Left cardiac atrium (tissue), 4 donors: ENCODE measurements at regions not wholly inside any gene's neighbourhood (a gene's known extent, or its start where the extent isn't known, plus 50 kb on each side); places are given as distances from the start of the nearest gene placed in this dataset.

Experiments
- ATAC-seq, 2 donors: fragments of 200-7000 bp; cut with Tn5 transposase; one replicate each; pipeline ENCODE4 v1.9.1; 2020; ENCODE audit warnings: mild to moderate bottlenecking in 2 of 2, moderate library complexity in 2 of 2
- DNase-seq: peaks from one replicate; pipeline ENCODE4 v3.0.0-alpha.2; 2020
- intact Hi-C, 2 donors: fragments of 100-400 bp; cut with DNase I; formaldehyde crosslinking; loops; one replicate each; pipeline versions ENCODE4 v1.14.1 to v1.15.1; 2022 to 2023
- donor health status: DM: no; HTN: yes; CAD: no.
- donor health status: DM: no; HTN: yes; CAD: no; lungs with severe emphysema.
- donor health status: DM: yes; HTN: yes; CAD: no.
- donor health status: Dilated cardiomyopathy.

GRCh38 chr4:108355186-108355901 is 186.6 kb upstream of the LEF1 start:
- intact Hi-C loops: no loop called here
- no peak for ATAC-seq
- DNase-seq: no peak

- no peak for DNase-seq
These were observed 184.1 kb upstream of the LEF1 start for GRCh38 chr4:108352664-108353308.

GRCh38 chr4:108351791-108352190 is 183.1 kb upstream of the LEF1 start:
- ATAC-seq (peak in 1 of 2 donors; percentile 22), DNase-seq (no peak)
- intact Hi-C loops: no loop called here

More at GRCh38 chr4:108352664-108353308, 184.1 kb upstream of the LEF1 start:
- no peak for ATAC-seq
- intact Hi-C loops: no loop called here

GRCh38 chr4:108350332-108350731 is 181.6 kb upstream of the LEF1 start:
- ATAC-seq: no peak
- intact Hi-C loops: no loop called here
- no peak for DNase-seq

GRCh38 chr4:108346818-108347210 is 178.1 kb upstream of the LEF1 start:
- DNase-seq (no peak), ATAC-seq (no peak)
- intact Hi-C loops: no loop called here

GRCh38 chr4:108345862-108346817 is 177.4 kb upstream of the LEF1 start:
- DNase-seq (no peak), ATAC-seq (peak in 1 of 2 donors; percentile 63)
- intact Hi-C loops: no loop called here

GRCh38 chr4:108342325-108342970 is 173.7 kb upstream of the LEF1 start:
- intact Hi-C loops: no loop called here
- DNase-seq (no peak), ATAC-seq (no peak)

GRCh38 chr4:108337923-108338322 is 169.2 kb upstream of the LEF1 start:
- intact Hi-C loops: no loop called here
- ATAC-seq (no peak), DNase-seq (no peak)

- DNase-seq (no peak), ATAC-seq (no peak)
- intact Hi-C loops: no loop called here
These were observed 167.3 kb upstream of the LEF1 start for GRCh38 chr4:108336076-108336475.

GRCh38 chr4:108335081-108335480 is 166.3 kb upstream of the LEF1 start:
- intact Hi-C loops: no loop called here
- no peak for ATAC-seq
- no peak for DNase-seq

GRCh38 chr4:108334031-108334430 is 165.3 kb upstream of the LEF1 start:
- ATAC-seq (no peak), DNase-seq (no peak)
- intact Hi-C loops: no loop called here

GRCh38 chr4:108333353-108333942 is 164.7 kb upstream of the LEF1 start:
- intact Hi-C loops: no loop called here
- ATAC-seq: no peak
- DNase-seq: no peak

- intact Hi-C loops: no loop called here
- ATAC-seq (no peak), DNase-seq (no peak)
These were observed 163.3 kb upstream of the LEF1 start for GRCh38 chr4:108331905-108332632.

GRCh38 chr4:108328383-108328732 is 159.6 kb upstream of the LEF1 start:
- no peak for ATAC-seq
- intact Hi-C loops: no loop called here
- no peak for DNase-seq

GRCh38 chr4:108327642-108328382 is 159.1 kb upstream of the LEF1 start:
- no peak for DNase-seq
- intact Hi-C loops: no loop called here
- no peak for ATAC-seq

GRCh38 chr4:108325561-108325960 is 156.8 kb upstream of the LEF1 start:
- DNase-seq: no peak
- intact Hi-C loops: no loop called here
- ATAC-seq: no peak

- DNase-seq (no peak), ATAC-seq (no peak)
- intact Hi-C loops: no loop called here
These were observed 155.7 kb upstream of the LEF1 start for GRCh38 chr4:108324450-108324849.

GRCh38 chr4:108322497-108322896 is 153.8 kb upstream of the LEF1 start:
- no peak for DNase-seq
- no peak for ATAC-seq
- intact Hi-C loops: no loop called here
